GM12878 (cell line): ENCODE measurements at regions not wholly inside any gene's neighbourhood (a gene's known extent, or its start where the extent isn't known, plus 50 kb on each side); places are given as distances from the start of the nearest gene placed in this dataset.

Source experiments
- ATAC-seq: fragments of 200-7000 bp; cut with Tn5 transposase; 3 replicates; pipeline ENCODE4 v1.9.1; 2020; ENCODE audit warnings: mild to moderate bottlenecking, moderate library complexity
- BruUV-seq: library from RNA; stranded (reverse); fragments of 400-500 nt; replicated peaks from 2 replicates; lab custom pipeline; 2021; lab: Mats Ljungman, UMichigan
- CTCF ChIA-PET: fragments of 300-600 bp; sonication (Branson Sonifier 250); formaldehyde crosslinking; extraction: SDS; loops from one replicate; lab custom pipeline; 2021; ENCODE audit warnings: inconsistent platforms; lab: Yijun Ruan, JAX
- POLR2A ChIA-PET: fragments of 350-600 bp; formaldehyde crosslinking; extraction: SDS; loops from one replicate; lab custom pipeline; 2021; ENCODE audit warnings: inconsistent platforms; lab: Charles Lee
- RAD21 ChIA-PET: fragments of 300-600 bp; sonication (Branson Sonifier 250); formaldehyde crosslinking; loops from one replicate; lab custom pipeline; 2023; ENCODE audit warnings: antibody characterized with exemption; ENCODE audit not compliant: unreplicated experiment; lab: Charles Lee
- SMC1A ChIA-PET: fragments of 300-600 bp; sonication (Branson Sonifier 250); formaldehyde crosslinking; loops from one replicate; lab custom pipeline; 2023; ENCODE audit not compliant: unreplicated experiment, uncharacterized antibody; lab: Charles Lee
- DNase-seq: peaks from one replicate; pipeline ENCODE4 v3.0.0-alpha.2; 2011; ENCODE audit warnings: low read depth, low spot score
- FAIRE-seq: peaks from 3 replicates; lab custom pipeline; 2011; peaks lifted over from hg19 to GRCh38; lab: Jason Lieb, UNC
- H2AFZ ChIP-seq: 2 replicates; pipeline ENCODE4 v1.6.0; 2011; ENCODE audit warnings: low read depth, low read length, control low read depth; ENCODE audit not compliant: control insufficient read depth
- H3K27ac ChIP-seq: 2 replicates; pipeline ENCODE4 v1.5.1; 2011; ENCODE audit warnings: control low read depth; ENCODE audit not compliant: control insufficient read depth, insufficient read depth
- H3K27me3 ChIP-seq, 2 experiments: replicated peaks in 1 of 2; 2 replicates each; pipeline versions ENCODE4 v1.6.0 to v1.6.1; 2011; ENCODE audit warnings: low read length in 1 of 2; ENCODE audit not compliant: control insufficient read depth in 2 of 2, insufficient read depth in 2 of 2
- H3K36me3 ChIP-seq, 2 experiments: 2 replicates each; pipeline ENCODE4 v1.5.1; 2011; ENCODE audit warnings: low read length in 1 of 2; ENCODE audit not compliant: control insufficient read depth in 2 of 2, insufficient read depth in 2 of 2
- H3K4me1 ChIP-seq: 2 replicates; pipeline ENCODE4 v1.6.1; 2011; ENCODE audit warnings: mild to moderate bottlenecking, low read length, moderate library complexity, mixed read lengths; ENCODE audit not compliant: control insufficient read depth, insufficient read depth
- H3K4me2 ChIP-seq: 2 replicates; pipeline ENCODE4 v1.6.0; 2011; ENCODE audit warnings: control low read depth; ENCODE audit not compliant: control insufficient read depth, insufficient read depth
- H3K4me3 ChIP-seq: fragments of 200-600 bp; sonication (generic); 2 replicates; pipeline ENCODE4 v1.5.1; 2016
- H3K79me2 ChIP-seq: 2 replicates; pipeline ENCODE4 v1.6.0; 2011; ENCODE audit warnings: low read length; ENCODE audit not compliant: control insufficient read depth, insufficient read depth
- H3K9ac ChIP-seq: 2 replicates; pipeline ENCODE4 v1.8.0; 2011; ENCODE audit warnings: low read length, control low read depth, mixed read lengths; ENCODE audit not compliant: control insufficient read depth, insufficient read depth
- H3K9me3 ChIP-seq: replicated peaks from 3 replicates; pipeline ENCODE4 v1.5.1; 2011; ENCODE audit warnings: mild to moderate bottlenecking, low read length; ENCODE audit not compliant: control insufficient read depth, insufficient read depth
- H4K20me1 ChIP-seq: 2 replicates; pipeline ENCODE4 v1.6.0; 2011; ENCODE audit not compliant: control insufficient read depth, insufficient read depth
- ASH2L ChIP-seq: fragments of 300-600, 200-600 bp; sonication (generic); IDR thresholded peaks from 2 replicates; pipeline ENCODE4 v1.6.1; 2017; ENCODE audit warnings: low read depth, mild to moderate bottlenecking, borderline replicate concordance
- CTCF ChIP-seq, 3 experiments: IDR thresholded peaks in 2 of 3; conservative IDR thresholded peaks in 1 of 3; 2 replicates each; pipeline ENCODE4 v1.5.1; 2011; ENCODE audit warnings: low read depth in 3 of 3, low read length in 3 of 3, mild to moderate bottlenecking in 3 of 3, control low read depth in 2 of 3, moderate library complexity in 2 of 3, inconsistent platforms in 1 of 3, mixed read lengths in 1 of 3; ENCODE audit not compliant: control insufficient read depth in 2 of 3, insufficient read depth in 1 of 3; ENCODE audit errors: extremely low read depth in 1 of 3
- IRF3 ChIP-seq: fragments of 450-650 bp; IDR thresholded peaks from 2 replicates; pipeline ENCODE4 v1.6.1; 2014; ENCODE audit warnings: mild to moderate bottlenecking
- JUNB ChIP-seq: IDR thresholded peaks from 2 replicates; pipeline ENCODE4 v1.6.1; 2016; ENCODE audit warnings: antibody characterized with exemption, mild to moderate bottlenecking
- RELB ChIP-seq: fragments of 450-650 bp; IDR thresholded peaks from 2 replicates; pipeline ENCODE4 v1.6.1; 2017; ENCODE audit warnings: low read depth, mild to moderate bottlenecking, moderate library complexity
- SREBF2 ChIP-seq: IDR thresholded peaks from 2 replicates; pipeline ENCODE4 v1.6.1; 2012; ENCODE audit warnings: mild to moderate bottlenecking, low read length
- YY1 ChIP-seq: IDR thresholded peaks from 2 replicates; pipeline ENCODE4 v1.6.1; 2011; ENCODE audit warnings: low read depth, mild to moderate bottlenecking, low read length
- ZBTB33 ChIP-seq: fragments of 450-650 bp; IDR thresholded peaks from 2 replicates; pipeline ENCODE4 v1.6.1; 2017; ENCODE audit warnings: mild to moderate bottlenecking
- ZNF274 ChIP-seq: IDR thresholded peaks from one replicate; pipeline ENCODE4 v1.8.0; 2011; ENCODE audit not compliant: insufficient read length, insufficient read depth
- WGBS: methylation state at CpG from one replicate; pipeline ENCODE4 v1.1.6; 2016; ENCODE audit warnings: low lambda C conversion rate; ENCODE audit not compliant: insufficient replicate concordance, insufficient coverage; ENCODE audit errors: missing lambda C conversion rate; 5-methylcytosine and 5-hydroxymethylcytosine counted together
- in situ Hi-C: fragments of 300-500 bp; cut with MboI; formaldehyde crosslinking; loops from 9 replicates; pipeline ENCODE4 v1.14.3; 2018; ENCODE audit warnings: mixed read lengths
- intact Hi-C: fragments of 100-400 bp; cut with micrococcal nuclease; formaldehyde crosslinking; loops from one replicate; pipeline ENCODE4 v1.14.2; 2022; ENCODE audit not compliant: unreplicated experiment

- no peak for TF ChIP-seq ASH2L
- no peak for TF ChIP-seq RELB
These were observed 326.0 kb upstream of the NPSR1 start (continued) for GRCh38 chr7:34332006-34332405.

- no peaks in the 10 kb centered on the region for H3K27me3 ChIP-seq
- no TSS peak for BruUV-seq
- ATAC-seq: no peak
- no peak for FAIRE-seq
- H3K9me3 ChIP-seq: no peaks in the 10 kb centered on the region
- H3K79me2 ChIP-seq: no peaks in the 10 kb centered on the region
- intact Hi-C loops (no loop called here), in situ Hi-C loops (no loop called here)
- no peak overlapping the region for H2AFZ ChIP-seq
- no peaks in the 10 kb centered on the region for H4K20me1 ChIP-seq
- TF ChIP-seq YY1: no peak
- no peak for TF ChIP-seq JUNB
- TF ChIP-seq CTCF (IDR thresholded peaks at IDR 0.05 in 2 of 3, conservative IDR thresholded peaks at IDR 0.05 in 1 of 3; ENCODE audit: control insufficient read depth in 2 of 3, extremely low read depth in 1 of 3, insufficient read depth in 1 of 3, low read depth in 3 of 3, low read length in 3 of 3): no peak
- TF ChIP-seq SREBF2: no peak
- TF ChIP-seq ZBTB33: no peak
- TF ChIP-seq IRF3: no peak
- TF ChIP-seq ZNF274: no peak
- POLR2A ChIA-PET: no interaction called here
- RAD21 ChIA-PET: no interaction called here
- no peak for DNase-seq
- no peaks in the 10 kb centered on the region for H3K4me1 ChIP-seq
- no peak overlapping the region for H3K4me2 ChIP-seq
- H3K9ac ChIP-seq: no peak overlapping the region
- CTCF ChIA-PET: interaction anchor here (1.5 kb wide), 1 partner anchor 12 kb away, joined by 7 read pairs; no protein-coding TSS in a partner anchor
- H3K36me3 ChIP-seq: no peaks in the 10 kb centered on the region
- SMC1A ChIA-PET: interaction anchor here (1.1 kb wide), 1 partner anchor 13 kb away, joined by 5 read pairs; no protein-coding TSS in a partner anchor
- no peak overlapping the region for H3K4me3 ChIP-seq
- 15% methylated on average over 2 of the region's 2 CpGs for WGBS
- H3K27ac ChIP-seq: no peak overlapping the region
These were observed 324.8 kb upstream of the NPSR1 start for GRCh38 chr7:34333184-34333583.
